ENCODE measurements at regions not wholly inside any gene's neighbourhood (a gene's known extent, or its start where the extent isn't known, plus 50 kb on each side); places are given as distances from the start of the nearest gene placed in this dataset.

DNA sequence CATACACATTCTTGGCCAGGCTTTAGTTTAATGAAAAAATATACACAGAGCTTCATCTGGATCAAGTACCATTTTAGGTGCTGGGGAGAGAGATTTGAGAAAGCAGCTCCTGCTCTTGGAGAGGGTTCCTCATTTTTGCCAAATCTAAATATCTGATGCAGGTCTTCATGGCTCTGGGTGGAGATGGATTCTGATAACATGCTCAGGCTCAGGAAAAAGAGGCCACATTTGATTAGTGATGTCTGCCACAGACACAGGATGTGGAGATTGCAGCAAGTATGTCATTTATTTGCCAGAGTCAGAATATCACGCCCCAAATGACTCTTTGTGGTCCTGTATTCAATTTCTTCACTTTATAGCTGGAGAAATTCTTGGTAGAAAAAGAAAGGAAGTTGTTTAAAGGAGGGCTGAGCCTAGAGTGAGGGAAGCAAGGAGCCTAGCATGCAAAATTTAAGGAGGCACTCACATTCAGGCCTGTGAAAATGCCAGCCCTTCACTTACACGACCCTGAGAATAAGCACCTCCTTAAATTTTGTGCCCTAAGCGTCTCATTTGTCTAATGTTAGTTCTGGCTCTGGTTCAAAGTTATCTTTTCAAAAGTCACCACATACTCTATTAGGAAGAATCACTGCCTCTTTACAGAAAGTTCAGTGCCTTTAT lies 492.9 kb upstream of the TBX3 start:
- Histone ChIP-seq H3K27me3 (replicated peaks; ENCODE audit: insufficient read depth) (no peaks in the 10 kb centered on the region), H3K27ac (no peak overlapping the region), H3K4me3 (no peak overlapping the region), H3K9me3 (no peaks in the 10 kb centered on the region), H3K4me1 (ENCODE audit: control insufficient read depth in 1 of 2, low read depth in 2 of 2) (no peaks in the 10 kb centered on the region), H3K36me3 (no peaks in the 10 kb centered on the region)
- ATAC-seq (ENCODE audit: insufficient number of reproducible peaks, low FRiP score, low read depth) (no peak), DNase-seq (ENCODE audit: low spot score) (no peak)
- TF ChIP-seq, protein P1, sequence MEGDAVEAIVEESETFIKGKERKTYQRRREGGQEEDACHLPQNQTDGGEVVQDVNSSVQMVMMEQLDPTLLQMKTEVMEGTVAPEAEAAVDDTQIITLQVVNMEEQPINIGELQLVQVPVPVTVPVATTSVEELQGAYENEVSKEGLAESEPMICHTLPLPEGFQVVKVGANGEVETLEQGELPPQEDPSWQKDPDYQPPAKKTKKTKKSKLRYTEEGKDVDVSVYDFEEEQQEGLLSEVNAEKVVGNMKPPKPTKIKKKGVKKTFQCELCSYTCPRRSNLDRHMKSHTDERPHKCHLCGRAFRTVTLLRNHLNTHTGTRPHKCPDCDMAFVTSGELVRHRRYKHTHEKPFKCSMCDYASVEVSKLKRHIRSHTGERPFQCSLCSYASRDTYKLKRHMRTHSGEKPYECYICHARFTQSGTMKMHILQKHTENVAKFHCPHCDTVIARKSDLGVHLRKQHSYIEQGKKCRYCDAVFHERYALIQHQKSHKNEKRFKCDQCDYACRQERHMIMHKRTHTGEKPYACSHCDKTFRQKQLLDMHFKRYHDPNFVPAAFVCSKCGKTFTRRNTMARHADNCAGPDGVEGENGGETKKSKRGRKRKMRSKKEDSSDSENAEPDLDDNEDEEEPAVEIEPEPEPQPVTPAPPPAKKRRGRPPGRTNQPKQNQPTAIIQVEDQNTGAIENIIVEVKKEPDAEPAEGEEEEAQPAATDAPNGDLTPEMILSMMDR (IDR thresholded peaks at IDR 0.05): no peak

DNA sequence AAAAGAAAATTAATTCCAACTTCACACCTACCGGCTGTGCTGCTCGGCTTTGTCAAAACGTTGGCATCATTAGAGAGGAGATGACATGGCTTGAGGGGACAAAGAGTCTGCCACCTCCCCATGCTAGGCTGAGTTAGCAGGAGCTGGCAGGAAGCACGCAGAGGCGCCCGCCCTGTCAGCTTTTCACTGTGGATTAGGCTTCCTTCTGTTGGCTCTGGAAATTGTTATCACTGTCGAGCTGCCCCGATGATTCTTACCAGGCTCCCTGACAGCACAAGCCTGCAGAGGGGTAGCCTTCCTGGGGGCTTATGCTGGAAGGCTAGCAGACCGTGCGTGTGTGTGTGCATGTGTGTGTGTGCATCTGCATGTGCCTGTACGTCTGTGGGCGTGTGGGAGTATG lies 490.9 kb upstream of the TBX3 start:
- no peak for ATAC-seq (ENCODE audit: insufficient number of reproducible peaks, low FRiP score, low read depth)

DNA sequence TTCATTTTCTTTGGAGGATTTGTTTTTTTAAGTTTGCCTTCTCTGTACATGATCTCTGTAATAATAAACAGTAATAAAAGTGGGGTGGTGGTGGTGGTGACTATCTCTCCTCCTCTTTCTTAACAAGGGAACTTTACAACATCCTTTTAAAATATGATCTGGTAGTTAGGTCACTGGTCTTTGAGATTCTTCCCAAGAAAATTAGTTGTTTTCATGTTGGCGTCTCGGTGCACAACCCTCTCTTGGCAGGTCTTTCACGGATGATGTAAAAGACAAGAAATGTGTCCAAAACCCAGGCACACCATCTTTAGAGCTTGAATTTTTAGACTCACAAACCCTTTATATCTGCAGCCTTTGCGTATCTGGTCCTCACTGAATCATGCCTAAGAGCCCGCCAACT lies 488.5 kb upstream of the TBX3 start:
- ATAC-seq (ENCODE audit: insufficient number of reproducible peaks, low FRiP score, low read depth): no peak
- no peaks in the 10 kb centered on the region for H3K36me3 ChIP-seq
- no peaks in the 10 kb centered on the region for H3K27me3 ChIP-seq (replicated peaks; ENCODE audit: insufficient read depth)
- no peak overlapping the region for H3K27ac ChIP-seq
- TF ChIP-seq, protein P1 (IDR thresholded peaks at IDR 0.05): no peak
- H3K9me3 ChIP-seq: no peaks in the 10 kb centered on the region
- no peaks in the 10 kb centered on the region for H3K4me1 ChIP-seq (ENCODE audit: control insufficient read depth in 1 of 2, low read depth in 2 of 2)
- no peak for DNase-seq (ENCODE audit: low spot score)
- H3K4me3 ChIP-seq: no peak overlapping the region

More for the DNA sequence above, 490.9 kb upstream of the TBX3 start:
- H3K9me3 ChIP-seq: no peaks in the 10 kb centered on the region
- no peak for DNase-seq (ENCODE audit: low spot score)
- no peaks in the 10 kb centered on the region for H3K27me3 ChIP-seq (replicated peaks; ENCODE audit: insufficient read depth)
- no peak overlapping the region for H3K4me3 ChIP-seq
- no peak overlapping the region for H3K27ac ChIP-seq
- no peaks in the 10 kb centered on the region for H3K36me3 ChIP-seq
- no peaks in the 10 kb centered on the region for H3K4me1 ChIP-seq (ENCODE audit: control insufficient read depth in 1 of 2, low read depth in 2 of 2)
- TF ChIP-seq, protein P1 (IDR thresholded peaks at IDR 0.05): no peak

DNA sequence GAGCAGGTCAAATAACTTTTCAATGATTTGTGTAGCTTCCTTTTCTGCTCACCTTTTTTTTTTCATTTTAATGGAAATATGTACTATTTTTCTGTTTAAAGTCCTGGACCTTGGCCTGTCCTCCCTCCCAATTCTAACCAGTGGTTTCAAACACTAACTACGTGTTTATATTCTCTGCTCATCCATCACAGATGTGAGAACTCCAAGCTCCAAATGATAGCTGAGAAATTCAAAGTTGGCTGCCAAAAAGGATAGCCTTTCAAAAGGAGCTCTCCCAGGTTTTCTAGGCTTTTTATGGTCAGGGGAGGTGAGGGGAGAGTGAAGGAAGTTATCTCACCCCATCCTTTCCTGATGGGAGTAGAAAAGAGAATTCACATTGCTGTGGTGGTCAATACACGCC lies 486.0 kb upstream of the TBX3 start:
- Histone ChIP-seq H3K4me3 (no peak overlapping the region), H3K9me3 (no peaks in the 10 kb centered on the region), H3K27me3 (replicated peaks; ENCODE audit: insufficient read depth) (no peaks in the 10 kb centered on the region), H3K36me3 (no peaks in the 10 kb centered on the region), H3K4me1 (ENCODE audit: control insufficient read depth in 1 of 2, low read depth in 2 of 2) (no peaks in the 10 kb centered on the region), H3K27ac (no peak overlapping the region)
- no peak for ATAC-seq (ENCODE audit: insufficient number of reproducible peaks, low FRiP score, low read depth)
- TF ChIP-seq, protein P1 (IDR thresholded peaks at IDR 0.05): no peak
- no peak for DNase-seq (ENCODE audit: low spot score)

DNA sequence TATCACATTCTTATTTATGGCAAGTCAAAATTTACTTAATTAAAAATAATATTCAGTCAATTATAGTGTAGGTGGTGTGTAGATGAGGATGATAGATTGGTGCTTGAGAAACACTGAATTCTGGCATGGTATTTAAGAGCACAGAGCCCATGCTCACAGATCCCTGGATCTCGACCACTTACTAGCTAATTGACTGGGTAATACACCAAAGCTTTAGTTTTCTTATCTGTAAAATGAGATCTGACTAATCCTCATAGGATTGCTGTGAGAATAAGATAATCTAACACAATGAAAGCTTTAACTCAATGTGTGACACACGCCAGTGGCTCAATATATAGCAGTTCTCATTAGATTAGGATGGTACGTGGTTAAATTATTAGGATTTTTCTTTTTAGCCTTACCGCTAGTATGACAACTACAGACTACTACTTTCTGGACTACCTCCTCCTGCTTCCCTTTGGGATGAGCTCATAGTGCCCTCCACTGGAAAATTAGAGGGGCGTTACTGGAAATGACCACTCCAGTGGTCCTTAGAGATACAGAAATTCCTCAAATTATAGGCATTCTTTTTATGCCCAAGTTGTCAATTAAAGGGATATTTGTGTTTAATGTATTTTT lies 482.8 kb upstream of the TBX3 start:
- DNase-seq (ENCODE audit: low spot score) (no peak), ATAC-seq (ENCODE audit: insufficient number of reproducible peaks, low FRiP score, low read depth) (no peak)
- TF ChIP-seq, protein P1 (IDR thresholded peaks at IDR 0.05): no peak
- Histone ChIP-seq H3K4me1 (ENCODE audit: control insufficient read depth in 1 of 2, low read depth in 2 of 2) (no peaks in the 10 kb centered on the region), H3K4me3 (no peak overlapping the region), H3K36me3 (no peaks in the 10 kb centered on the region), H3K27me3 (replicated peaks; ENCODE audit: insufficient read depth) (no peaks in the 10 kb centered on the region), H3K27ac (no peak overlapping the region), H3K9me3 (no peaks in the 10 kb centered on the region)

All from thoracic aorta (tissue), 2 donors.